Mucosa of descending colon (tissue), 3 donors: ENCODE measurements at regions not wholly inside any gene's neighbourhood (a gene's known extent, or its start where the extent isn't known, plus 50 kb on each side); places are given as distances from the start of the nearest gene placed in this dataset.
A peak's percentile ranks its signal among the peaks of the same experiment; 100 is the strongest.

Source experiments
- ATAC-seq: fragments of 200-7000 bp; cut with Tn5 transposase; one replicate; pipeline ENCODE4 v1.9.1; 2020; ENCODE audit warnings: mild to moderate bottlenecking, moderate library complexity
- DNase-seq, 3 donors: peaks; one replicate each; pipeline ENCODE4 v3.0.0-alpha.2; 2020
- H3K36me3 ChIP-seq: fragments of 200-600 bp; one replicate; pipeline ENCODE4 v1.8.0; 2021; ENCODE audit warnings: low read depth, mild to moderate bottlenecking
- H3K4me1 ChIP-seq: fragments of 200-600 bp; one replicate; pipeline ENCODE4 v1.8.0; 2021; ENCODE audit warnings: low read depth, mild to moderate bottlenecking
- H3K4me3 ChIP-seq: fragments of 200-600 bp; one replicate; pipeline ENCODE4 v1.8.0; 2021; ENCODE audit warnings: mild to moderate bottlenecking
- H3K9me3 ChIP-seq: fragments of 200-600 bp; one replicate; pipeline ENCODE4 v1.8.0; 2021; ENCODE audit warnings: mild to moderate bottlenecking
- CTCF ChIP-seq: fragments of 200-600 bp; IDR thresholded peaks from one replicate; pipeline ENCODE4 v1.8.0; 2022; ENCODE audit warnings: antibody characterized with exemption, mild to moderate bottlenecking
- intact Hi-C, 2 donors: fragments of 100-400 bp; cut with DNase I in 1 of 2; cut with micrococcal nuclease in 1 of 2; formaldehyde crosslinking; loops; one replicate each; pipeline versions ENCODE4 v1.11.0 to v1.11.1; 2022; cut with DNase I, micrococcal nuclease
- donor health status: DM: no; HTN: no; CAD: no; lungs with moderate emphysema.
- donor health status: DM: no; HTN: no; CAD: no.
- donor health status: DM: no; HTN: yes; CAD: no.

DNA sequence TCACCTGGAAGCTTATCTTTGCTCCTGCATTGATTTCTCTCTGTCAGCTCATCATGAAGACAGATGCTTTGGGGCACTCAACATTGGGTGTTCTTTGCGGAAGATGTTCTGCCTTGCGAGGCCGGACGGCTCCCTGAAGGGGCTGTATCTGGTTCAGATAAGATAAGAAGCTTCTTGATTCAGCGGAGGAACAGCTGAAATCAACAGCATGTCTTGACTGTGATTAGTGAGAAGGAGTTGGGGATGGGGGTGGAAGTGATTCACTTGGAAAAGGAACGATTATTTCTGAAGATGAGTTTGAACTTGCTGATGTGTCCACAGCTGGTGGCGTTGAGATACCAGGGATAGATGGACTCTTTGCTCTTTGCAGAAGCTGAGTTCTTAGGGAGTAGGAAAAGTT, 126.9 kb upstream of the WSCD1 start:
- no peaks in the 10 kb centered on the region for H3K9me3 ChIP-seq
- no peak for TF ChIP-seq CTCF
- no peaks in the 10 kb centered on the region for H3K4me1 ChIP-seq
- no peak overlapping the region for H3K4me3 ChIP-seq
- DNase-seq (no peak), ATAC-seq (no peak)
- no peaks in the 10 kb centered on the region for H3K36me3 ChIP-seq
- intact Hi-C loops = no loop called here

DNA sequence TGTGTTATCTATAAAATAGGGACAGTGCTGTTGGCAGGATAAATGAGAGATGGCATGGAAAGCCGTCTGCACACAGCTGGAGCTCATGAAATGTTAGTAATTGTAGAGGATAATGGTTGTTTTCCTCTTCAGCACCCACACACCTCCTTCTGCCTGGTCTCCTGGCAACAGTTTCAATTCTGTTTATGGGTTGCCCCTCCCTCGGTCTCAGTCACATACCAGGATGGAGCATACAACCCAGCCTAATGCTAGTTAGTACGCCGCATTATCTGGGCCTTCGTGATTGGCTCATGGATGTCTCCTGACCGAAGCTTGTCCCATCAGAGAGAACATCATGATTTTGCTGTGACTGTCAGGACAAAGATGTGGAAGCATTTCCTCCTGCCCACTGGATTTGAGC, 126.2 kb upstream of the WSCD1 start:
- Histone ChIP-seq H3K36me3 (no peaks in the 10 kb centered on the region), H3K4me1 (no peaks in the 10 kb centered on the region), H3K9me3 (no peaks in the 10 kb centered on the region), H3K4me3 (no peak overlapping the region)
- ATAC-seq (no peak), DNase-seq (no peak)
- TF ChIP-seq CTCF = no peak
- intact Hi-C loops = no loop called here

- Histone ChIP-seq H3K4me3 (no peak overlapping the region), H3K4me1 (no peaks in the 10 kb centered on the region), H3K9me3 (no peaks in the 10 kb centered on the region), H3K36me3 (no peaks in the 10 kb centered on the region)
- intact Hi-C loops = no loop called here
- DNase-seq (no peak), ATAC-seq (no peak)
- TF ChIP-seq CTCF = no peak
Observed at GRCh38 chr17:5947701-5948180, 122.4 kb upstream of the WSCD1 start.

DNA sequence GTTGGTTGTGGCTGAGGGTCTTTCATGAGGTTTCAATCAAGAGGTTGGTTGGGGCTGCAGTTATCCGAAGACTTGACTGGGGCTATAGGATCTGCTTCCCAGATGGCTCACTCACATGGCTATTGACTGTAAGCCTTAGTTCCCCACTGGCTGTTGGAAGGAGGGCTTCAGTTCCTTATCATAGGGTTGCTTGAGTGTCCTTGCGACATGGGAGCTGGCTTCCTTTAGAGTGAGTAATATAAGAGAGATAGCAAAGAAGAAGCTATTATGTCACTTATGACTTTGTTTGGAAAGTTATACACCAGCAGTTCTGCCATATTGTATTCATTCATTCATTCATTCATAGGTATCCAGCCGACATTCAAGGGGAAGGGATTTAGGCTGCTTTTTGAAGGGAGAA, 121.4 kb upstream of the WSCD1 start:
- ATAC-seq = no peak
- Histone ChIP-seq H3K36me3 (no peaks in the 10 kb centered on the region), H3K4me3 (no peak overlapping the region), H3K4me1 (no peaks in the 10 kb centered on the region), H3K9me3 (no peaks in the 10 kb centered on the region)
- no peak for TF ChIP-seq CTCF
- intact Hi-C loops = no loop called here
- DNase-seq = no peak

DNA sequence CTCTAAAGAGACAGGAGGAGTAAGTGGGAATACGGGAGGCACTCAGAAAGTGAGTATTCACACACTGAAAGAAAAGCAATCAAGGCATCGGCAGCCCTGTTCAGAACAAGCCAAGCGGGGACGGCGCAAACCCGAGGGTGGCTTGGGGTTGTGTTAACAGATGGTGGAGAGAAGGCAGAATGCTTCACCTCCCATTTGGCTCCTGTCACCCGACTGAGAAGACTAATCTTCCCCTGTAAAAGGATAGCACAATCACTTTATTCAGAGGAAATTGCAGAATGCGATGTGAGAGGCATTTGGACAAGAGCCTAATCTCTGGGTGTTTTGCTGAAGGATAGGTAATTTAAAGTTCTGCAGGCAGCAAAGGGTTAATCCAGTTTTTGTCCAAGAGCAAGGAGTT, 119.3 kb upstream of the WSCD1 start:
- Histone ChIP-seq H3K4me3 (no peak overlapping the region), H3K36me3 (no peaks in the 10 kb centered on the region), H3K4me1 (no peaks in the 10 kb centered on the region), H3K9me3 (peaks cover 4% of the 10 kb centered on the region)
- intact Hi-C loops = no loop called here
- ATAC-seq = no peak
- DNase-seq = no peak
- TF ChIP-seq CTCF = no peak

- TF ChIP-seq CTCF = no peak
- Histone ChIP-seq H3K9me3 (peaks cover 4% of the 10 kb centered on the region), H3K4me3 (no peak overlapping the region), H3K36me3 (no peaks in the 10 kb centered on the region), H3K4me1 (no peaks in the 10 kb centered on the region)
- DNase-seq = peak in 1 of 3 donors; percentile 1
- intact Hi-C loops = no loop called here
- ATAC-seq = peak; percentile 64
Observed at GRCh38 chr17:5951912-5952311, 118.3 kb upstream of the WSCD1 start.
